ENCODE measurements at regions not wholly inside any gene's neighbourhood (a gene's known extent, or its start where the extent isn't known, plus 50 kb on each side); places are given as distances from the start of the nearest gene placed in this dataset.

- Histone ChIP-seq H3K9me3 (no peaks in the 10 kb centered on the region), H3K27ac (no peak overlapping the region), H3K9ac (ENCODE audit: low read depth in 2 of 2, low read length in 2 of 2) (no peak overlapping the region), H3K27me3 (no peaks in the 10 kb centered on the region), H3K4me1 (no peaks in the 10 kb centered on the region), H3K36me3 (no peaks in the 10 kb centered on the region), H3K4me3 (no peak overlapping the region)
- TF ChIP-seq, protein P1, sequence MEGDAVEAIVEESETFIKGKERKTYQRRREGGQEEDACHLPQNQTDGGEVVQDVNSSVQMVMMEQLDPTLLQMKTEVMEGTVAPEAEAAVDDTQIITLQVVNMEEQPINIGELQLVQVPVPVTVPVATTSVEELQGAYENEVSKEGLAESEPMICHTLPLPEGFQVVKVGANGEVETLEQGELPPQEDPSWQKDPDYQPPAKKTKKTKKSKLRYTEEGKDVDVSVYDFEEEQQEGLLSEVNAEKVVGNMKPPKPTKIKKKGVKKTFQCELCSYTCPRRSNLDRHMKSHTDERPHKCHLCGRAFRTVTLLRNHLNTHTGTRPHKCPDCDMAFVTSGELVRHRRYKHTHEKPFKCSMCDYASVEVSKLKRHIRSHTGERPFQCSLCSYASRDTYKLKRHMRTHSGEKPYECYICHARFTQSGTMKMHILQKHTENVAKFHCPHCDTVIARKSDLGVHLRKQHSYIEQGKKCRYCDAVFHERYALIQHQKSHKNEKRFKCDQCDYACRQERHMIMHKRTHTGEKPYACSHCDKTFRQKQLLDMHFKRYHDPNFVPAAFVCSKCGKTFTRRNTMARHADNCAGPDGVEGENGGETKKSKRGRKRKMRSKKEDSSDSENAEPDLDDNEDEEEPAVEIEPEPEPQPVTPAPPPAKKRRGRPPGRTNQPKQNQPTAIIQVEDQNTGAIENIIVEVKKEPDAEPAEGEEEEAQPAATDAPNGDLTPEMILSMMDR (IDR thresholded peaks at IDR 0.05) = no peak
- intact Hi-C loops (cut with DNase I) = no loop called here
- no peak for DNase-seq
Observed at GRCh38 chr10:43763846-43764245, 115.2 kb upstream of the ZNF32 start.

GRCh38 chr10:43760514-43760913 is 111.8 kb upstream of the ZNF32 start:
- intact Hi-C loops (cut with DNase I) = no loop called here
- Histone ChIP-seq H3K9me3 (no peaks in the 10 kb centered on the region), H3K27me3 (no peaks in the 10 kb centered on the region), H3K27ac (no peak overlapping the region), H3K9ac (ENCODE audit: low read depth in 2 of 2, low read length in 2 of 2) (no peak overlapping the region), H3K4me1 (no peaks in the 10 kb centered on the region), H3K36me3 (no peaks in the 10 kb centered on the region), H3K4me3 (no peak overlapping the region)
- DNase-seq = no peak
- TF ChIP-seq, protein P1 (IDR thresholded peaks at IDR 0.05) = no peak

GRCh38 chr10:43759216-43759615 is 110.5 kb upstream of the ZNF32 start:
- no peak overlapping the region for H3K27ac ChIP-seq
- H3K27me3 ChIP-seq = no peaks in the 10 kb centered on the region
- TF ChIP-seq, protein P1 (IDR thresholded peaks at IDR 0.05) = no peak
- no peak overlapping the region for H3K4me3 ChIP-seq
- H3K4me1 ChIP-seq = no peaks in the 10 kb centered on the region
- H3K36me3 ChIP-seq = no peaks in the 10 kb centered on the region
- intact Hi-C loops (cut with DNase I) = no loop called here
- no peak for DNase-seq
- no peaks in the 10 kb centered on the region for H3K9me3 ChIP-seq
- H3K9ac ChIP-seq (ENCODE audit: low read depth in 2 of 2, low read length in 2 of 2) = no peak overlapping the region

DNA sequence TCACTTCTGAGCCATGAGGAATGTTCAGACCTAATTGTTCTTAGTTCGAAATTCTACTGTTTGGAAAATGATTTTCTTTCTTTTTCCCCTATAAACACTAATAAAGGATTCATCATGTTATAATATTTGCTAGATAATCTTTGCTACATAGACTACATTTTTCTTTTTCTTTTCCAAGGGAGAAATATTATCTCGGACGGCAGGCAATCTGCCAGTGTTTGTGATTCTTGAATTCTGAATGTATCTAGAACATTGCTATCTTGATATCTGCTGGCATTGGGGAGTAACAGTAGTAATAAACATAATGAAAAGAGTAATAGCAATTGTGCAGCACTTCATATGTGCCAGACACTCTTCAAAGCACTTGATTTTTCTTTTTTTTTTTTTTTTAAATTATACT is 107.7 kb upstream of the ZNF32 start:
- Histone ChIP-seq H3K4me3 (no peak overlapping the region), H3K36me3 (no peaks in the 10 kb centered on the region), H3K9ac (ENCODE audit: low read depth in 2 of 2, low read length in 2 of 2) (no peak overlapping the region), H3K9me3 (no peaks in the 10 kb centered on the region), H3K4me1 (no peaks in the 10 kb centered on the region), H3K27me3 (no peaks in the 10 kb centered on the region), H3K27ac (no peak overlapping the region)
- TF ChIP-seq, protein P1 (IDR thresholded peaks at IDR 0.05) = no peak
- intact Hi-C loops (cut with DNase I) = no loop called here
- DNase-seq = no peak

DNA sequence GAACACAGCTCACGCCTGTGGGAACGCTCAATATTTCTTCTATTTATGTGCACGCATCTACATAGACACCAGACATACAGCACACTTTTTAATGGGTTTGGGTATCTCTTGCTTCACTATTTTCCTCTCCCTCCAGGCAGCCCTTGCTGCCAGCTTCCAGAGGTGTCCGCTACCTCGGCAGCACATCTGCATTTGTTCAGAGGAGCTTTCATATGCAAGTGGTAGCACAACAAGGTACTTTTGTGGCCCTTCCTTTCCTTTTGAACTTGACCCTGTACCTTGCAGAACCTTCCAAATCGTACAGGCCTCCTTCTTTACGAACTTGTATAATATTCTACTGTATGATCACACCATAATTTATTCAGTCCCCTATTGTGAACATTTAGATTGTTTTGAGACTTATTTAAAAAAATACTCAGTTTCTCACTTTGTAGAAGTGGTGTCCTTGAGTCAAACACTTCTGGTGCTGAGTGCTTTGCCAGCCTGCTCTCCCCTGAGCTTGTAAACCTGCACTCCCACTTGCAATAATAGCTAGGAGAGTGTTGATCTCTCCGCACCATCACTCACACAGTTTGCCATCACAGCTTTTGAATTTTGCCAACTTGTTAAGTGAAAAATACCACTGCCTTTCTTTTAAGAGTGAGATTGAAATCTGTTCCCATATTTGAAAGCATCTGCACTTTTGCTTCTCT is 106.0 kb upstream of the ZNF32 start:
- Histone ChIP-seq H3K4me1 (no peaks in the 10 kb centered on the region), H3K9ac (ENCODE audit: low read depth in 2 of 2, low read length in 2 of 2) (no peak overlapping the region), H3K9me3 (no peaks in the 10 kb centered on the region), H3K36me3 (no peaks in the 10 kb centered on the region), H3K27ac (no peak overlapping the region), H3K27me3 (no peaks in the 10 kb centered on the region), H3K4me3 (no peak overlapping the region)
- DNase-seq = no peak
- intact Hi-C loops (cut with DNase I) = no loop called here
- TF ChIP-seq, protein P1 (IDR thresholded peaks at IDR 0.05) = no peak
